Ovary (tissue), 3 donors: ENCODE measurements at regions not wholly inside any gene's neighbourhood (a gene's known extent, or its start where the extent isn't known, plus 50 kb on each side); places are given as distances from the start of the nearest gene placed in this dataset.

ENCODE experiments used
- EP300 ChIP-seq: sonication (generic); formaldehyde crosslinking; IDR thresholded peaks from one replicate; pipeline ENCODE4 v1.6.1; 2017; ENCODE audit warnings: antibody characterized with exemption
- POLR2A ChIP-seq: fragments of 450-650 bp; IDR thresholded peaks from one replicate; pipeline ENCODE4 v1.6.1; 2017; ENCODE audit warnings: antibody characterized with exemption, mild to moderate bottlenecking, moderate library complexity
- TF ChIP-seq, protein P1 (sequence below), 3 donors: fragments of 450-650 bp in 2 of 3; fragments of 200-600 bp in 1 of 3; IDR thresholded peaks; one replicate each; pipeline versions ENCODE4 v1.5.1 to v1.8.0; 2016 to 2022; ENCODE audit warnings: antibody characterized with exemption in 3 of 3, mild to moderate bottlenecking in 1 of 3
- donor health status: DM: no; HTN: no; CAD: no.

DNA sequence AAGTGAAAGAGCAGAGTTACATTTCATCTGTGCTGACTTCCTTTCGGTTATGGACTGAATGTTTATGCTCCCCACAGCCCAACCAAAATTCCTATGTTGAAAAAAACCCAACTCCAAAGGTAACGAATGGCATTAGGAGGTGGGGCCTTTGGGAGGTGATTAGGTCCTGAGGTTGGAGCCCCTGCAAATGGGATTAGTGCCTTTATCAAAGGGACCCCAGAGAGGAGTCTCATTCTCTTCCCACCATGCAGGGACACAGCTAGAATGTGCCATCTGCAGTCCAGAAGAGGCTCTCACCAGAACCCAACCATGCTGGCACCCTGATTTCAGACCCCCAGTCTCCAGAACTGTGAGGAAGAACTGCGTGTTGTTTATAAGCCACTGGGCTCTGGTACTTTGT lies 199.3 kb downstream of the TOMM20 start:
- TF ChIP-seq, protein P1, sequence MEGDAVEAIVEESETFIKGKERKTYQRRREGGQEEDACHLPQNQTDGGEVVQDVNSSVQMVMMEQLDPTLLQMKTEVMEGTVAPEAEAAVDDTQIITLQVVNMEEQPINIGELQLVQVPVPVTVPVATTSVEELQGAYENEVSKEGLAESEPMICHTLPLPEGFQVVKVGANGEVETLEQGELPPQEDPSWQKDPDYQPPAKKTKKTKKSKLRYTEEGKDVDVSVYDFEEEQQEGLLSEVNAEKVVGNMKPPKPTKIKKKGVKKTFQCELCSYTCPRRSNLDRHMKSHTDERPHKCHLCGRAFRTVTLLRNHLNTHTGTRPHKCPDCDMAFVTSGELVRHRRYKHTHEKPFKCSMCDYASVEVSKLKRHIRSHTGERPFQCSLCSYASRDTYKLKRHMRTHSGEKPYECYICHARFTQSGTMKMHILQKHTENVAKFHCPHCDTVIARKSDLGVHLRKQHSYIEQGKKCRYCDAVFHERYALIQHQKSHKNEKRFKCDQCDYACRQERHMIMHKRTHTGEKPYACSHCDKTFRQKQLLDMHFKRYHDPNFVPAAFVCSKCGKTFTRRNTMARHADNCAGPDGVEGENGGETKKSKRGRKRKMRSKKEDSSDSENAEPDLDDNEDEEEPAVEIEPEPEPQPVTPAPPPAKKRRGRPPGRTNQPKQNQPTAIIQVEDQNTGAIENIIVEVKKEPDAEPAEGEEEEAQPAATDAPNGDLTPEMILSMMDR (IDR thresholded peaks at IDR 0.05) = no peak
- no peak for TF ChIP-seq POLR2A
- no peak for TF ChIP-seq EP300
